ENCODE measurements at regions not wholly inside any gene's neighbourhood (a gene's known extent, or its start where the extent isn't known, plus 50 kb on each side); places are given as distances from the start of the nearest gene placed in this dataset.

DNA sequence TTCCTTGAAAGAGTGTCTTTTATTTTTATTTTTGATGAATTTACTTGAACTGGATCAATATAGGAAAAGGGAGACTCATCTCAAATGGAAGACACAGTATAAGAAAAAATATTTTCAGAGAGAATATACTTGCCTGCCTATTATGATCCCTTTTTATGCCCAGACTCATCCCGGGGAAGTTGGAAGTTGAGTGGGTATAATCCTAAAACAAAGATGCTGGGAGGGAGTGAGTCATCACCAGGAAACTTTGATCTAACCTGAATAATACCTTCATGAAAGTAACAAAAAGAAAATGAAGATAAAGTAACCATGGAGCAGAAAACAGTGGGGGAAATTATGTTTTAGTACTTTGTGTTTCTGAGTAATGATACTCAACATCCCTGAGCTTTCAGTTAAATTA is 1514.0 kb downstream of the FAM181B start:
- no CpG with 5 or more reads among the region's 1 CpG for WGBS, 2 experiments (ENCODE audit: extremely low coverage in 2 of 2, insufficient read length in 1 of 2)

More for the DNA sequence above, 1514.0 kb downstream of the FAM181B start:
- no peak overlapping the region for H3K4me3 ChIP-seq (ENCODE audit: insufficient read depth, low read depth, low read length)
- H3K4me1 ChIP-seq (ENCODE audit: control insufficient read depth, insufficient read depth, low read length): no peaks in the 10 kb centered on the region
- no peak overlapping the region for H3K18ac ChIP-seq (ENCODE audit: low read depth, low read length)
- H3K27ac ChIP-seq (ENCODE audit: insufficient read depth, low read length): no peak overlapping the region
- no peak overlapping the region for H2AK9ac ChIP-seq (replicated peaks; ENCODE audit: low read depth, low read length, poor library complexity)
- peaks cover 2% of the 10 kb centered on the region; the same call in 1 of the 2 replicates for H3K9me3 ChIP-seq (ENCODE audit: control insufficient read depth, insufficient read depth, low read length)
- H3K4ac ChIP-seq (ENCODE audit: low read depth, low read length): no peak overlapping the region
- dilution Hi-C loops (cut with HindIII; ENCODE audit: low sequenced_read_pairs, unreplicated experiment): no loop called here
- no peak overlapping the region for H2AK5ac ChIP-seq (ENCODE audit: low read depth, low read length)
- no peak overlapping the region for H3K56ac ChIP-seq (ENCODE audit: extremely low read depth, insufficient read depth, low read length)
- H3K4me2 ChIP-seq (ENCODE audit: low read depth, low read length): no peak overlapping the region
- no peak overlapping the region for H4K91ac ChIP-seq (ENCODE audit: insufficient read depth, low read depth, low read length)
- no peak for ATAC-seq (ENCODE audit: low read depth)
- CTCF ChIA-PET: no interaction called here
- no peak for DNase-seq
- H2BK120ac ChIP-seq (ENCODE audit: low read depth, low read length): no peak overlapping the region
- H4K20me1 ChIP-seq (ENCODE audit: insufficient read depth, low read length): no peaks in the 10 kb centered on the region
- in situ Hi-C loops (cut with MboI; ENCODE audit: low sequenced_read_pairs): no loop called here
- no peaks in the 10 kb centered on the region for H3K36me3 ChIP-seq (ENCODE audit: control insufficient read depth, insufficient read depth, low read length)
- TF ChIP-seq CEBPB (IDR thresholded peaks at IDR 0.05; ENCODE audit: low read depth, low read length) (no peak), SMC3 (IDR thresholded peaks at IDR 0.05; ENCODE audit: low read depth, low read length) (no peak), RCOR1 (IDR thresholded peaks at IDR 0.05; ENCODE audit: insufficient replicate concordance, low read length) (no peak), FOS (IDR thresholded peaks at IDR 0.05; ENCODE audit: low read depth, low read length) (no peak), BHLHE40 (IDR thresholded peaks at IDR 0.05; ENCODE audit: low read depth, low read length) (no peak), MAZ (IDR thresholded peaks at IDR 0.05; ENCODE audit: borderline replicate concordance, low read depth, low read length) (no peak), POLR2A (IDR thresholded peaks at IDR 0.05; ENCODE audit: low read depth, low read length) (no peak), MXI1 (IDR thresholded peaks at IDR 0.05; ENCODE audit: borderline replicate concordance, low read depth, low read length) (no peak), RFX5 (IDR thresholded peaks at IDR 0.05; ENCODE audit: low read depth, low read length) (no peak), CHD1 (IDR thresholded peaks at IDR 0.05; ENCODE audit: low read depth, low read length) (no peak), NFE2L2 (IDR thresholded peaks at IDR 0.05; ENCODE audit: low read depth, low read length) (no peak), CTCF (conservative IDR thresholded peaks at IDR 0.05; ENCODE audit: low read depth, low read length) (no peak), RAD21 (IDR thresholded peaks at IDR 0.05; ENCODE audit: low read length) (no peak), MAFK (IDR thresholded peaks at IDR 0.05; ENCODE audit: low read depth, low read length) (no peak)
- TF ChIP-seq, protein P1, sequence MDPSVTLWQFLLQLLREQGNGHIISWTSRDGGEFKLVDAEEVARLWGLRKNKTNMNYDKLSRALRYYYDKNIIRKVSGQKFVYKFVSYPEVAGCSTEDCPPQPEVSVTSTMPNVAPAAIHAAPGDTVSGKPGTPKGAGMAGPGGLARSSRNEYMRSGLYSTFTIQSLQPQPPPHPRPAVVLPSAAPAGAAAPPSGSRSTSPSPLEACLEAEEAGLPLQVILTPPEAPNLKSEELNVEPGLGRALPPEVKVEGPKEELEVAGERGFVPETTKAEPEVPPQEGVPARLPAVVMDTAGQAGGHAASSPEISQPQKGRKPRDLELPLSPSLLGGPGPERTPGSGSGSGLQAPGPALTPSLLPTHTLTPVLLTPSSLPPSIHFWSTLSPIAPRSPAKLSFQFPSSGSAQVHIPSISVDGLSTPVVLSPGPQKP (IDR thresholded peaks at IDR 0.05; ENCODE audit: borderline replicate concordance, low read depth, low read length): no peak
- TF ChIP-seq, protein P2, sequence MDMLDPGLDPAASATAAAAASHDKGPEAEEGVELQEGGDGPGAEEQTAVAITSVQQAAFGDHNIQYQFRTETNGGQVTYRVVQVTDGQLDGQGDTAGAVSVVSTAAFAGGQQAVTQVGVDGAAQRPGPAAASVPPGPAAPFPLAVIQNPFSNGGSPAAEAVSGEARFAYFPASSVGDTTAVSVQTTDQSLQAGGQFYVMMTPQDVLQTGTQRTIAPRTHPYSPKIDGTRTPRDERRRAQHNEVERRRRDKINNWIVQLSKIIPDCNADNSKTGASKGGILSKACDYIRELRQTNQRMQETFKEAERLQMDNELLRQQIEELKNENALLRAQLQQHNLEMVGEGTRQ (IDR thresholded peaks at IDR 0.05; ENCODE audit: low read depth, low read length): no peak
- no peaks in the 10 kb centered on the region for H3K79me1 ChIP-seq (ENCODE audit: low read depth in 1 of 2, low read length in 2 of 2)
- no peak overlapping the region for H4K8ac ChIP-seq (ENCODE audit: low read depth in 2 of 2, low read length in 2 of 2)
- H3K14ac ChIP-seq (replicated peaks; ENCODE audit: low read depth, low read length): no peak overlapping the region
- H2AFZ ChIP-seq (replicated peaks; ENCODE audit: low read length, poor library complexity): no peak overlapping the region
- no peak overlapping the region for H2BK20ac ChIP-seq (ENCODE audit: low read depth, low read length)
- H2BK5ac ChIP-seq (ENCODE audit: low read depth, low read length, poor library complexity, severe bottlenecking): no peak overlapping the region
- no peaks in the 10 kb centered on the region for H3K9me1 ChIP-seq (ENCODE audit: insufficient read depth, low read length)
- POLR2A ChIA-PET (ENCODE audit: unreplicated experiment): no interaction called here
- H4K5ac ChIP-seq (ENCODE audit: low read depth, low read length): no peak overlapping the region
- no peak overlapping the region for H2BK15ac ChIP-seq (ENCODE audit: low read depth, low read length)
- no peaks in the 10 kb centered on the region for H3K27me3 ChIP-seq (ENCODE audit: control insufficient read depth, insufficient read depth, low read length)
- intact Hi-C loops (cut with micrococcal nuclease): no loop called here
- no peak overlapping the region for H3K23ac ChIP-seq (ENCODE audit: low read depth, low read length)
- no TSS peak for BruUV-seq (replicated peaks)
- H3K9ac ChIP-seq (ENCODE audit: low read depth, low read length): no peak overlapping the region
